ENCODE measurements at regions not wholly inside any gene's neighbourhood (a gene's known extent, or its start where the extent isn't known, plus 50 kb on each side); places are given as distances from the start of the nearest gene placed in this dataset.

DNA sequence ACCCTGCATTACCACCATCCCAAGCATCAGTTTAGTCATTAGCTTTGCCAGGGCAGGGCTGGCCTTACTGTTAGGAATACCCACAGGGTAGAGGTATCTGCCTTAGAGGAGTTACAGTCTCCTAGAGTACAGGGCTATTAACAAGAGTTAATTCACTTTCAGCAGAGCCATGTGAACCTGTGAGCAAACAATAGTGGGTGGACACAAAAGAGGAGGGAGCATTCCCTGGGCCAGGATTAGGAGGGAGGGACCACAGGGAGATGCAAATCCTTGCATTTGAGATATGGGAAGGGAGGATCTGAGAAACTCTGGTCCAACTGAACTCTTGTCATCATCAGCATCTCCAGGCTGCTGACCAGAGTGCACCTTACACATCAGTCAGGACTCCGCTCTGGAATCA lies 51.1 kb upstream of the IGSF21 start:
- TF ChIP-seq, protein P1, sequence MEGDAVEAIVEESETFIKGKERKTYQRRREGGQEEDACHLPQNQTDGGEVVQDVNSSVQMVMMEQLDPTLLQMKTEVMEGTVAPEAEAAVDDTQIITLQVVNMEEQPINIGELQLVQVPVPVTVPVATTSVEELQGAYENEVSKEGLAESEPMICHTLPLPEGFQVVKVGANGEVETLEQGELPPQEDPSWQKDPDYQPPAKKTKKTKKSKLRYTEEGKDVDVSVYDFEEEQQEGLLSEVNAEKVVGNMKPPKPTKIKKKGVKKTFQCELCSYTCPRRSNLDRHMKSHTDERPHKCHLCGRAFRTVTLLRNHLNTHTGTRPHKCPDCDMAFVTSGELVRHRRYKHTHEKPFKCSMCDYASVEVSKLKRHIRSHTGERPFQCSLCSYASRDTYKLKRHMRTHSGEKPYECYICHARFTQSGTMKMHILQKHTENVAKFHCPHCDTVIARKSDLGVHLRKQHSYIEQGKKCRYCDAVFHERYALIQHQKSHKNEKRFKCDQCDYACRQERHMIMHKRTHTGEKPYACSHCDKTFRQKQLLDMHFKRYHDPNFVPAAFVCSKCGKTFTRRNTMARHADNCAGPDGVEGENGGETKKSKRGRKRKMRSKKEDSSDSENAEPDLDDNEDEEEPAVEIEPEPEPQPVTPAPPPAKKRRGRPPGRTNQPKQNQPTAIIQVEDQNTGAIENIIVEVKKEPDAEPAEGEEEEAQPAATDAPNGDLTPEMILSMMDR (conservative IDR thresholded peaks at IDR 0.05; ENCODE audit: low read length) = no peak
- no peak overlapping the region for H3K4me3 ChIP-seq (ENCODE audit: low read length)
- DNase-seq (ENCODE audit: low read depth) = no peak

DNA sequence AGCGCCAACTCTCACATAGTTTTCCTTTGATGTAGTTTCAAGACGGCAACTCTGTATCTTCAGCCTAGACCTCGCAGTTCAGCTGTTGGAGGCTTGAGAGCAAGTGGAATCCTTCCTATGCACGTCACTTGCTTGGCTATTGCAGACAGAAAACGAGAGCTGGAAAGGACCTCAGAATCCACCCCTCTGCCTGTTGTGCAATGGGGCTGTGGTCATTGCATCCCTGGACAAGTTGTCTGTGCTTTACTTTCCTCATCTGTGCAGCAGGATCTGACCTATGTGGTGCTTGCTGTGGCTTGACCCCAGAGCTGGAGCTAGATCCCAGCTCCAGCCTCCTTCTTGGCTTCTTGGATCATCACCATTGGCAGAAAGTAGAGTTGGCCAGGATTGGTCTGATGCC lies 50.0 kb upstream of the IGSF21 start:
- DNase-seq (ENCODE audit: low read depth) = no peak
- TF ChIP-seq, protein P1 (conservative IDR thresholded peaks at IDR 0.05; ENCODE audit: low read length) = no peak
- no peak overlapping the region for H3K4me3 ChIP-seq (ENCODE audit: low read length)
